H1 (cell line): ENCODE measurements at regions not wholly inside any gene's neighbourhood (a gene's known extent, or its start where the extent isn't known, plus 50 kb on each side); places are given as distances from the start of the nearest gene placed in this dataset.

Experiments
- CTCF ChIA-PET: fragments of 300-600 bp; sonication (Branson Sonifier 250); formaldehyde crosslinking; loops from one replicate; lab custom pipeline; 2021; ENCODE audit not compliant: partially characterized antibody; lab: Charles Lee
- POLR2A ChIA-PET: fragments of 300-600 bp; sonication (Branson Sonifier 250); formaldehyde crosslinking; loops from one replicate; lab custom pipeline; 2021; ENCODE audit warnings: inconsistent platforms; ENCODE audit not compliant: partially characterized antibody; lab: Charles Lee
- DNase-seq, 2 experiments: peaks; one replicate each; pipeline versions ENCODE4 v3.0.0 to v3.0.0-alpha.2; 2010 to 2022; ENCODE audit warnings: low spot score in 2 of 2, low read depth in 1 of 2, mixed read lengths in 1 of 2
- FAIRE-seq: peaks from 2 replicates; lab custom pipeline; 2011; peaks lifted over from hg19 to GRCh38; lab: Jason Lieb, UNC
- H2AFZ ChIP-seq: 2 replicates; pipeline ENCODE4 v1.8.1; 2012; ENCODE audit warnings: low read length, inconsistent platforms
- H2AK5ac ChIP-seq: 2 replicates; pipeline ENCODE4 v1.6.1; 2013; ENCODE audit warnings: low read depth, low read length
- H2BK120ac ChIP-seq: replicated peaks from 2 replicates; pipeline ENCODE3; 2013; ENCODE audit warnings: low read depth, low read length, inconsistent platforms
- H2BK12ac ChIP-seq: 2 replicates; pipeline ENCODE4 v1.6.1; 2013; ENCODE audit warnings: low read depth, low read length
- H2BK15ac ChIP-seq: 2 replicates; pipeline ENCODE4 v1.6.1; 2013; ENCODE audit warnings: low read length
- H2BK20ac ChIP-seq: 2 replicates; pipeline ENCODE4 v1.6.1; 2013; ENCODE audit warnings: low read length
- H2BK5ac ChIP-seq: 2 replicates; pipeline ENCODE4 v1.6.1; 2013; ENCODE audit warnings: low read depth, low read length
- H3K14ac ChIP-seq: 2 replicates; pipeline ENCODE4 v1.6.1; 2013; ENCODE audit warnings: inconsistent platforms; ENCODE audit not compliant: insufficient read length
- H3K18ac ChIP-seq: 2 replicates; pipeline ENCODE4 v1.6.1; 2013; ENCODE audit warnings: low read length; ENCODE audit errors: extremely low read depth
- H3K23ac ChIP-seq: 2 replicates; pipeline ENCODE4 v1.6.1; 2013; ENCODE audit warnings: inconsistent platforms; ENCODE audit not compliant: insufficient read length
- H3K23me2 ChIP-seq: 2 replicates; pipeline ENCODE4 v1.6.1; 2013; ENCODE audit warnings: low read depth, low read length
- H3K27ac ChIP-seq: 2 replicates; pipeline ENCODE4 v1.6.1; 2011; ENCODE audit warnings: low read depth, low read length, inconsistent platforms
- H3K27me3 ChIP-seq, 4 experiments: replicated peaks in 1 of 4; 1 replicate in 1 of 4; 2 replicates in 3 of 4; pipeline versions ENCODE4 v1.6.1 to v1.8.1; 2011 to 2013; ENCODE audit warnings: low read length in 3 of 4, mild to moderate bottlenecking in 3 of 4, inconsistent platforms in 2 of 4, mixed read lengths in 2 of 4, moderate library complexity in 1 of 4; ENCODE audit not compliant: control insufficient read depth in 3 of 4, insufficient read depth in 3 of 4; ENCODE audit errors: extremely low read depth in 1 of 4
- H3K36me3 ChIP-seq, 4 experiments: 2 replicates each; pipeline versions ENCODE4 v1.6.1 to v1.8.1; 2011 to 2013; ENCODE audit warnings: mild to moderate bottlenecking in 4 of 4, low read length in 3 of 4, moderate library complexity in 2 of 4, control low read depth in 1 of 4, inconsistent platforms in 1 of 4; ENCODE audit not compliant: insufficient read depth in 4 of 4, control insufficient read depth in 2 of 4
- H3K4ac ChIP-seq: replicated peaks from 2 replicates; pipeline ENCODE3; 2013; ENCODE audit warnings: low read length, low read depth, mixed read lengths, inconsistent platforms; ENCODE audit not compliant: insufficient read length
- H3K4me1 ChIP-seq, 4 experiments: replicated peaks in 1 of 4; 1 replicate in 1 of 4; 2 replicates in 3 of 4; pipeline versions ENCODE4 v1.6.1 to v1.8.1; 2011 to 2013; ENCODE audit warnings: low read length in 3 of 4, inconsistent platforms in 2 of 4, mixed read lengths in 1 of 4; ENCODE audit not compliant: insufficient read depth in 4 of 4, control insufficient read depth in 3 of 4
- H3K4me2 ChIP-seq, 2 experiments: 2 replicates each; pipeline versions ENCODE4 v1.6.1 to v1.8.1; 2011 to 2013; ENCODE audit warnings: low read depth in 2 of 2, low read length in 2 of 2, control low read depth in 1 of 2, inconsistent platforms in 1 of 2, mild to moderate bottlenecking in 1 of 2; ENCODE audit not compliant: insufficient read depth in 1 of 2
- H3K4me3 ChIP-seq, 4 experiments: fragments of 200-600, 300-600 bp in 1 of 4; sonication (generic), shearing (Covaris generic), sonication (Bioruptor Twin) in 1 of 4; 2 replicates each; pipeline versions ENCODE4 v1.5.1 to v1.8.1; 2011 to 2016; ENCODE audit warnings: low read length in 4 of 4, low read depth in 3 of 4, control low read depth in 2 of 4, inconsistent platforms in 2 of 4, mild to moderate bottlenecking in 2 of 4, mixed read lengths in 1 of 4, moderate library complexity in 1 of 4; ENCODE audit not compliant: insufficient read depth in 2 of 4; ENCODE audit errors: extremely low read depth in 1 of 4
- H3K56ac ChIP-seq: replicated peaks from 2 replicates; pipeline ENCODE3; 2013; ENCODE audit warnings: low read depth, mild to moderate bottlenecking, mixed read lengths, low read length, inconsistent platforms; ENCODE audit not compliant: insufficient read length
- H3K79me1 ChIP-seq: 2 replicates; pipeline ENCODE4 v1.6.1; 2013; ENCODE audit warnings: low read depth, low read length, control low read depth
- H3K79me2 ChIP-seq, 2 experiments: 2 replicates each; pipeline versions ENCODE4 v1.6.1 to v1.8.1; 2012 to 2013; ENCODE audit warnings: low read length in 2 of 2, mild to moderate bottlenecking in 2 of 2, inconsistent platforms in 1 of 2; ENCODE audit not compliant: insufficient read depth in 2 of 2, control insufficient read depth in 1 of 2
- H3K9ac ChIP-seq, 4 experiments: replicated peaks in 1 of 4; 1 replicate in 1 of 4; 2 replicates in 3 of 4; pipeline versions ENCODE4 v1.6.1 to v1.8.1; 2011 to 2013; ENCODE audit warnings: low read depth in 3 of 4, low read length in 3 of 4, control low read depth in 2 of 4, mild to moderate bottlenecking in 2 of 4, moderate library complexity in 2 of 4, inconsistent platforms in 1 of 4; ENCODE audit errors: extremely low read depth in 1 of 4
- H3K9me3 ChIP-seq, 2 experiments: 2 replicates each; pipeline versions ENCODE4 v1.6.1 to v1.8.1; 2012 to 2013; ENCODE audit warnings: mild to moderate bottlenecking in 2 of 2, moderate library complexity in 2 of 2, control low read depth in 1 of 2, inconsistent platforms in 1 of 2, low read depth in 1 of 2, low read length in 1 of 2, mixed read lengths in 1 of 2; ENCODE audit not compliant: insufficient read depth in 2 of 2
- H4K20me1 ChIP-seq, 2 experiments: replicated peaks in 1 of 2; 2 replicates each; pipeline versions ENCODE3 to v1.8.1; 2011 to 2013; ENCODE audit warnings: inconsistent platforms in 2 of 2, low read length in 2 of 2, mild to moderate bottlenecking in 1 of 2; ENCODE audit not compliant: insufficient read depth in 2 of 2, control insufficient read depth in 1 of 2
- H4K5ac ChIP-seq: 2 replicates; pipeline ENCODE4 v1.6.1; 2013; ENCODE audit warnings: low read length, low read depth, mixed read lengths, inconsistent platforms; ENCODE audit not compliant: insufficient read length
- H4K8ac ChIP-seq: 2 replicates; pipeline ENCODE4 v1.8.0; 2013; ENCODE audit warnings: mild to moderate bottlenecking, moderate library complexity, low read length, inconsistent platforms; ENCODE audit not compliant: insufficient read depth; ENCODE audit errors: extremely low read depth
- H4K91ac ChIP-seq: replicated peaks from 2 replicates; pipeline ENCODE3; 2013; ENCODE audit warnings: low read length, mixed read lengths, inconsistent platforms; ENCODE audit not compliant: insufficient read length
- ASH2L ChIP-seq: fragments of 200-600, 300-600 bp; sonication (generic); IDR thresholded peaks from one replicate; pipeline ENCODE4 v1.7.1; 2017; ENCODE audit warnings: low read length
- BCL11A ChIP-seq, 2 experiments: IDR thresholded peaks; one replicate each; pipeline ENCODE4 v1.6.1; 2011; ENCODE audit warnings: low read depth in 2 of 2, low read length in 2 of 2, mild to moderate bottlenecking in 2 of 2
- CBX8 ChIP-seq: fragments of 300-800, 300-1000 bp; sonication (generic); IDR thresholded peaks from 2 replicates; pipeline ENCODE4 v1.7.1; 2016; ENCODE audit warnings: low read depth, low read length, borderline replicate concordance
- CTBP2 ChIP-seq: IDR thresholded peaks from 2 replicates; pipeline ENCODE4 v1.7.0; 2011; ENCODE audit warnings: borderline replicate concordance, mild to moderate bottlenecking, moderate library complexity, mixed read lengths, low read length; ENCODE audit not compliant: insufficient read depth, insufficient read length
- EP300 ChIP-seq, 2 experiments: IDR thresholded peaks; 1 replicate in 1 of 2; 2 replicates in 1 of 2; pipeline ENCODE4 v1.6.1; 2011 to 2012; ENCODE audit warnings: low read depth in 2 of 2, low read length in 2 of 2, mild to moderate bottlenecking in 2 of 2, borderline replicate concordance in 1 of 2, inconsistent platforms in 1 of 2, moderate library complexity in 1 of 2
- EZH2 ChIP-seq: fragments of 200-600 bp; sonication (generic); IDR thresholded peaks from 2 replicates; pipeline ENCODE4 v1.7.1; 2012; ENCODE audit warnings: low read depth, mild to moderate bottlenecking, moderate library complexity, low read length, inconsistent platforms; ENCODE audit not compliant: severe bottlenecking
- JUN ChIP-seq: IDR thresholded peaks from 2 replicates; pipeline ENCODE4 v1.6.1; 2011; ENCODE audit warnings: low read depth, mild to moderate bottlenecking, improper control_type of control experiment, low read length
- KDM5A ChIP-seq: fragments of 200-600 bp; IDR thresholded peaks from 2 replicates; pipeline ENCODE4 v1.7.1; 2012; ENCODE audit warnings: mild to moderate bottlenecking, low read length, inconsistent platforms, mixed read lengths
- PHF8 ChIP-seq: fragments of 200-600 bp; sonication (generic); conservative IDR thresholded peaks from 2 replicates; pipeline ENCODE4 v1.7.1; 2012; ENCODE audit warnings: low read depth, mild to moderate bottlenecking, inconsistent platforms, low read length, moderate library complexity
- POLR2AphosphoS5 ChIP-seq: IDR thresholded peaks from 2 replicates; pipeline ENCODE4 v1.6.1; 2011; ENCODE audit warnings: low read depth, low read length
- RAD21 ChIP-seq, 2 experiments: IDR thresholded peaks in 1 of 2; conservative IDR thresholded peaks in 1 of 2; 2 replicates each; pipeline ENCODE4 v1.6.1; 2011; ENCODE audit warnings: low read depth in 2 of 2, low read length in 2 of 2, improper control_type of control experiment in 1 of 2, inconsistent platforms in 1 of 2, mild to moderate bottlenecking in 1 of 2, moderate library complexity in 1 of 2
- RBBP5 ChIP-seq: IDR thresholded peaks from 2 replicates; pipeline ENCODE4 v1.7.1; 2012; ENCODE audit warnings: low read depth, mild to moderate bottlenecking, inconsistent platforms, low read length, moderate library complexity, borderline replicate concordance
- TCF12 ChIP-seq: IDR thresholded peaks from 2 replicates; pipeline ENCODE4 v1.6.1; 2011; ENCODE audit warnings: low read depth, mild to moderate bottlenecking, low read length
- TEAD4 ChIP-seq: IDR thresholded peaks from 2 replicates; pipeline ENCODE4 v1.6.1; 2012; ENCODE audit warnings: low read depth, low read length, inconsistent platforms, mixed read lengths
- YY1 ChIP-seq: IDR thresholded peaks from 2 replicates; pipeline ENCODE4 v1.6.1; 2011; ENCODE audit warnings: low read depth, mild to moderate bottlenecking, low read length

GRCh38 chr11:28808771-28809170 is 700.6 kb downstream of the METTL15 start:
- TF ChIP-seq CBX8 (no peak), TCF12 (no peak), JUN (no peak), KDM5A (no peak), PHF8 (no peak), TEAD4 (no peak), RAD21 (IDR thresholded peaks at IDR 0.05 in 1 of 2, conservative IDR thresholded peaks at IDR 0.05 in 1 of 2; ENCODE audit: low read depth in 2 of 2, low read length in 2 of 2) (no peak), EZH2 (no peak), BCL11A (IDR thresholded peaks at IDR 0.05; ENCODE audit: low read depth in 2 of 2, low read length in 2 of 2) (no peak), RBBP5 (no peak), POLR2AphosphoS5 (no peak), ASH2L (no peak), EP300 (IDR thresholded peaks at IDR 0.05; ENCODE audit: borderline replicate concordance in 1 of 2, low read depth in 2 of 2, low read length in 2 of 2) (no peak), YY1 (no peak), CTBP2 (no peak)
- H3K4me3 ChIP-seq: no peak overlapping the region
- no peak overlapping the region for H3K23ac ChIP-seq
- H4K91ac ChIP-seq: no peak overlapping the region
- H3K9ac ChIP-seq: no peak overlapping the region
- H3K4me2 ChIP-seq: no peak overlapping the region
- no peaks in the 10 kb centered on the region for H3K36me3 ChIP-seq
- ChIA-PET POLR2A (no interaction called here), CTCF (no interaction called here)
- no peak for DNase-seq
- no peak overlapping the region for H3K4ac ChIP-seq
- 0 out of 2 replicates have a peak overlapping the region, but pooled peaks have one; percentile 31 for H2AFZ ChIP-seq
- no peak overlapping the region for H2BK5ac ChIP-seq
- no peak overlapping the region for H3K27ac ChIP-seq
- FAIRE-seq: no peak
- H3K18ac ChIP-seq: no peak overlapping the region
- H2AK5ac ChIP-seq: no peak overlapping the region
- H3K9me3 ChIP-seq: no peaks in the 10 kb centered on the region
- no peak overlapping the region for H2BK120ac ChIP-seq
- no peaks in the 10 kb centered on the region for H4K20me1 ChIP-seq
- no peaks in the 10 kb centered on the region for H3K23me2 ChIP-seq
- H3K4me1 ChIP-seq: peaks cover 0 to 4% (median 1%) of the 10 kb centered on the region in 4 experiments; a peak in 1 of 7 replicates
- no peak overlapping the region for H4K8ac ChIP-seq
- H2BK20ac ChIP-seq: no peak overlapping the region
- H3K79me2 ChIP-seq: no peaks in the 10 kb centered on the region
- no peak overlapping the region for H2BK15ac ChIP-seq
- H3K79me1 ChIP-seq: no peaks in the 10 kb centered on the region
- H3K56ac ChIP-seq: no peak overlapping the region
- no peak overlapping the region for H3K14ac ChIP-seq
- H2BK12ac ChIP-seq: no peak overlapping the region
- no peaks in the 10 kb centered on the region for H3K27me3 ChIP-seq
- no peak overlapping the region for H4K5ac ChIP-seq
